ENCODE measurements at regions not wholly inside any gene's neighbourhood (a gene's known extent, or its start where the extent isn't known, plus 50 kb on each side); places are given as distances from the start of the nearest gene placed in this dataset.
"Not testable (repeated sequence)": the region's sequence is repeated elsewhere in the genome, so short reads cannot be mapped to it uniquely, and the experiment has no call there.

GRCh38 chr2:183546560-183547350 is 422.5 kb downstream of the NUP35 start:
- TF ChIP-seq CTCF, POLR2A (IDR thresholded peaks at IDR 0.05): not testable (repeated sequence)

Data from thyroid gland (tissue), 4 donors.